ENCODE measurements at regions not wholly inside any gene's neighbourhood (a gene's known extent, or its start where the extent isn't known, plus 50 kb on each side); places are given as distances from the start of the nearest gene placed in this dataset.

DNA sequence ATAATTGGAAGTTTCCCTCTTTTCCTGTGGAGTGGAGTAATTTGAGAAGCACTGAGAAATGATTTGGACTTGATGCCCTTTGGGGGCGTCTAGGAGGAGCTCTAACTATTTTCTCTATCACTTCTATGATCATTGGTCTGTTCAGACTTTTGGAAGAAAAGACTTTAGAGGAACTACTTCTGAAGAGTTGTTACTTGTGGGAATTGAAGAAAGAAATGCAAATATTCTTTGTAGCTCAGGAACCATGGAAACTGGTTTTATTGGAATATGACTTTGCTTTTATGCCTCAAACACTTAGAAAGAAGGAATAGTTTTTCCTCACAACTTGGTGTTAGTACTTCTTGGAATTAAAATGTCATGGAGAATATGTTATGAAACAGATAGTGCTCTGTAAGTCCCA is 122.0 kb upstream of the ALDH1A3 start:
- Histone ChIP-seq H3K27me3 (peaks cover 0 to 23% (median 5%) of the 10 kb centered on the region in 3 donors), H3K27ac (no peak overlapping the region), H3K36me3 (no peaks in the 10 kb centered on the region), H3K4me1 (peaks cover 4 to 17% (median 11%) of the 10 kb centered on the region in 4 donors), H3K9me3 (no peaks in the 10 kb centered on the region), H3K4me3 (no peak overlapping the region)
- TF ChIP-seq EP300 (IDR thresholded peaks at IDR 0.05) = no peak
- TF ChIP-seq, protein P1, sequence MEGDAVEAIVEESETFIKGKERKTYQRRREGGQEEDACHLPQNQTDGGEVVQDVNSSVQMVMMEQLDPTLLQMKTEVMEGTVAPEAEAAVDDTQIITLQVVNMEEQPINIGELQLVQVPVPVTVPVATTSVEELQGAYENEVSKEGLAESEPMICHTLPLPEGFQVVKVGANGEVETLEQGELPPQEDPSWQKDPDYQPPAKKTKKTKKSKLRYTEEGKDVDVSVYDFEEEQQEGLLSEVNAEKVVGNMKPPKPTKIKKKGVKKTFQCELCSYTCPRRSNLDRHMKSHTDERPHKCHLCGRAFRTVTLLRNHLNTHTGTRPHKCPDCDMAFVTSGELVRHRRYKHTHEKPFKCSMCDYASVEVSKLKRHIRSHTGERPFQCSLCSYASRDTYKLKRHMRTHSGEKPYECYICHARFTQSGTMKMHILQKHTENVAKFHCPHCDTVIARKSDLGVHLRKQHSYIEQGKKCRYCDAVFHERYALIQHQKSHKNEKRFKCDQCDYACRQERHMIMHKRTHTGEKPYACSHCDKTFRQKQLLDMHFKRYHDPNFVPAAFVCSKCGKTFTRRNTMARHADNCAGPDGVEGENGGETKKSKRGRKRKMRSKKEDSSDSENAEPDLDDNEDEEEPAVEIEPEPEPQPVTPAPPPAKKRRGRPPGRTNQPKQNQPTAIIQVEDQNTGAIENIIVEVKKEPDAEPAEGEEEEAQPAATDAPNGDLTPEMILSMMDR (IDR thresholded peaks at IDR 0.05) = no peak
- no peak for TF ChIP-seq POLR2AphosphoS5 (IDR thresholded peaks at IDR 0.05)
- no peak for TF ChIP-seq POLR2A (IDR thresholded peaks at IDR 0.05)
- intact Hi-C loops (cut with DNase I; ENCODE audit: low total_unique reads) = no loop called here
- DNase-seq = no peak
- 38 to 59% (median 50%) methylated on average over 1 of the region's 1 CpG for WGBS, 5 donors

DNA sequence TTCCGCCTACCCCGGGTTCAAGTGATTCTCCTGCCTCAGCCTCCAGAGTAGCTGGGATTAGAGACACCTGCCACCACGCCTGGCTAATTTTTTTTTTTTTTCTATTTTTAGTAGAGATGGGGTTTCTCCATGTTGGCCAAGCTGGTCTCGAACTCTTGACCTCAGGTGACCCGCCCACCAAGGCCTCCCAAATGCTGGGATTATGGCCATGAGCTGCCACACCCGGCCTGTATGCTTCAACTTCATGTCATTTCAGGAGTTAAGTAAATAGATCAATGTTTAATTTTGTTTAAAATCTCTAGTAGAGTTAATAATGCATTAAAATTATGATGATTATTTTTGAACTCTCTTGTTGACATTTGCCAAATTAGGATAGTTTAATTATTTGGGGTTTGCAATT is 121.1 kb upstream of the ALDH1A3 start:
- intact Hi-C loops (cut with DNase I; ENCODE audit: low total_unique reads) = no loop called here

DNA sequence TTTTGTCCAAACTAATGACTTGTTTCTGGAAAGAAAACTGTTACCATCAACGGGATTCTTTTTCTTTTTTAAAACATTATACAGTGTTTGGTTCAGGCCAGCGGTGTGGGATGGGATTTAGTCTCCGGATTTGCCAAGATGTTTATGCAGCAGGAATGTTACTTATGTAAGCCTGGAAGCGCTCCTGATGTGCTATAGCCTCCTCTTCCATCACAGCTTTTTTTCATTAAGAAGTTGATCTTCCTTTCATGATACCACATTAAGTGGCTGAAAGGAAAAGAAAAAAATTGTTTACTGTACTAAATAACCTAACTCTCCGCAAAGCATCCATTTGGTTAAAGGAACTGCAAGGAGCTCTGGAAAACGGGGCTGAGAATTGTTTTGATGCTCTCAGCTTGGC is 120.5 kb upstream of the ALDH1A3 start:
- TF ChIP-seq POLR2AphosphoS5 (IDR thresholded peaks at IDR 0.05) = no peak
- TF ChIP-seq EP300 (IDR thresholded peaks at IDR 0.05) = no peak
- TF ChIP-seq POLR2A (IDR thresholded peaks at IDR 0.05) = no peak
- TF ChIP-seq, protein P1 (IDR thresholded peaks at IDR 0.05) = no peak
- H3K9me3 ChIP-seq = no peaks in the 10 kb centered on the region
- no peaks in the 10 kb centered on the region for H3K36me3 ChIP-seq
- H3K27ac ChIP-seq = peak overlapping the region in 1 of 5 donors; percentile 62
- DNase-seq = peak in 1 of 2 donors; percentile 87
- 23 to 35% (median 24%) methylated on average over 6 of the region's 6 CpGs for WGBS, 5 donors
- peaks cover 0 to 23% (median 5%) of the 10 kb centered on the region in 3 donors for H3K27me3 ChIP-seq
- H3K4me1 ChIP-seq = peaks cover 4 to 17% (median 11%) of the 10 kb centered on the region in 4 donors
- intact Hi-C loops (cut with DNase I; ENCODE audit: low total_unique reads) = no loop called here
- H3K4me3 ChIP-seq = no peak overlapping the region

More for the DNA sequence above, 121.1 kb upstream of the ALDH1A3 start:
- Histone ChIP-seq H3K27me3 (peaks cover 0 to 23% (median 5%) of the 10 kb centered on the region in 3 donors), H3K9me3 (no peaks in the 10 kb centered on the region), H3K4me1 (peaks cover 4 to 17% (median 11%) of the 10 kb centered on the region in 4 donors), H3K36me3 (no peaks in the 10 kb centered on the region), H3K27ac (no peak overlapping the region), H3K4me3 (no peak overlapping the region)
- WGBS, 5 donors = 54 to 69% (median 60%) methylated on average over 6 of the region's 6 CpGs
- DNase-seq = no peak
- no peak for TF ChIP-seq POLR2AphosphoS5 (IDR thresholded peaks at IDR 0.05)
- TF ChIP-seq EP300 (IDR thresholded peaks at IDR 0.05) = no peak

DNA sequence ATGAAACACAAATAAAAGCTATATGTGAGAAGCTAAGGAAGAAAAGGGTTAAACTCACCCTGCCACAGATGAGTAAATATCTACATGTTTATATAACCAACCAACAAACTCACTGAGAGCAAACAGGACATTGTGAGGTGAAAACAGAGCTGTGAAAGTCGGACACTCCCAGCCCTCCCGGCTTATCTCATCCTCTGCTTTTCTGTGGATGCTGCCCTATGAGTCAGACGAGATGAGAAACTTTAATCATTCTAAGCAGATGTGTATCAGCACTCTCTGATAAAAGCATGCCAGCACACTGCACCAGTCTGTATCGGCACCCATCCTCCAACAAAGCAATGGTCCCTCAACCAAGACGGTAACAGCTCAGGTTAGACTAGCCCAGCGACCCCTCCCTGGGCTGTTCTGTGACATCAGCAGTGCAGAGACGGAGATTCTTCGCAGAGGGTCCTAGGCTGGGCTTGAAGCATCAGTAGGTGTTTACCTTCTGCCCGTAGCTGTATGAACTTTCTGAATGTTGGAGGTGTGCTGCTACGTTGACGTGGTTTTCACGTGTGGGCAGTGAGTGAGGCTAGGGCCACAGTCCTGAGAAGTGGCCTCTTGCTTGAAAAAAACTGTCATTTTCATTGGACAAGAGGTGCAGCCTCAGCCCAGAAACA is 119.8 kb upstream of the ALDH1A3 start:
- H3K4me1 ChIP-seq = peaks cover 4 to 17% (median 11%) of the 10 kb centered on the region in 4 donors
- H3K9me3 ChIP-seq = no peaks in the 10 kb centered on the region
- DNase-seq = peak in 1 of 2 donors; percentile 60
- no peak overlapping the region for H3K4me3 ChIP-seq
- H3K27me3 ChIP-seq = peaks cover 0 to 23% (median 5%) of the 10 kb centered on the region in 3 donors
- peak overlapping the region in 1 of 5 donors; percentile 62 for H3K27ac ChIP-seq
- 17 to 50% (median 24%) methylated on average over 12 of the region's 12 CpGs for WGBS, 5 donors
- intact Hi-C loops (cut with DNase I; ENCODE audit: low total_unique reads) = loop anchor here (5.0 to 10.0 kb wide), 2 partner anchors 55 to 498 kb away; no protein-coding TSS in a partner anchor
- TF ChIP-seq POLR2AphosphoS5 (IDR thresholded peaks at IDR 0.05) = peak in 1 of 3 donors; percentile 8
- TF ChIP-seq POLR2A (IDR thresholded peaks at IDR 0.05) = no peak
- no peak for TF ChIP-seq EP300 (IDR thresholded peaks at IDR 0.05)
- TF ChIP-seq, protein P1 (IDR thresholded peaks at IDR 0.05) = no peak
- no peaks in the 10 kb centered on the region for H3K36me3 ChIP-seq

Data from stomach (tissue), 8 donors.